Thymus (tissue), 11 donors: ENCODE measurements at regions not wholly inside any gene's neighbourhood (a gene's known extent, or its start where the extent isn't known, plus 50 kb on each side); places are given as distances from the start of the nearest gene placed in this dataset.

Experiments
- DNase-seq, 9 donors: peaks; one replicate each; pipeline ENCODE4 v3.0.0-alpha.2; 2013; ENCODE audit warnings: low spot score in 9 of 9, low read depth in 6 of 9, missing footprints in 1 of 9
- H3K27ac ChIP-seq, 2 donors: one replicate each; pipeline ENCODE4 v1.5.1; 2013; ENCODE audit warnings: control low read depth in 1 of 2, low read depth in 1 of 2, low read length in 1 of 2, mild to moderate bottlenecking in 1 of 2, moderate library complexity in 1 of 2
- H3K27me3 ChIP-seq, 2 donors: one replicate each; pipeline ENCODE4 v1.5.1; 2013; ENCODE audit warnings: low read length in 1 of 2; ENCODE audit not compliant: control insufficient read depth in 2 of 2, insufficient read depth in 1 of 2
- H3K36me3 ChIP-seq, 2 donors: one replicate each; pipeline ENCODE4 v1.5.1; 2013; ENCODE audit warnings: low read length in 1 of 2, mild to moderate bottlenecking in 1 of 2, moderate library complexity in 1 of 2; ENCODE audit not compliant: control insufficient read depth in 2 of 2, insufficient read depth in 2 of 2
- H3K4me1 ChIP-seq, 2 donors: one replicate each; pipeline ENCODE4 v1.5.1; 2013; ENCODE audit warnings: low read length in 2 of 2; ENCODE audit not compliant: control insufficient read depth in 2 of 2, insufficient read depth in 2 of 2
- H3K4me3 ChIP-seq, 2 donors: one replicate each; pipeline ENCODE4 v1.5.1; 2013; ENCODE audit warnings: low read length in 2 of 2, control low read depth in 1 of 2, mild to moderate bottlenecking in 1 of 2
- H3K9me3 ChIP-seq, 2 donors: one replicate each; pipeline ENCODE4 v1.5.1; 2013; ENCODE audit warnings: low read length in 1 of 2, mild to moderate bottlenecking in 1 of 2; ENCODE audit not compliant: control insufficient read depth in 2 of 2, insufficient read depth in 1 of 2
- WGBS: extraction: QIAGEN DNeasy Blood & Tissue Kit; methylation state at CpG from one replicate; pipeline ENCODE4 v1.1.7; 2013; 5-methylcytosine and 5-hydroxymethylcytosine counted together
- donor health status: healthy.

GRCh38 chr16:86122681-86123342 lies 223.8 kb downstream of the IRF8 start:
- DNase-seq, result no peak
- no peaks in the 10 kb centered on the region for H3K9me3 ChIP-seq
- peaks cover 0 to 16% of the 10 kb centered on the region in 2 donors for H3K27me3 ChIP-seq
- H3K36me3 ChIP-seq, result no peaks in the 10 kb centered on the region
- H3K4me1 ChIP-seq, result no peaks in the 10 kb centered on the region
- 71% methylated on average over 15 of the region's 15 CpGs for WGBS
- H3K27ac ChIP-seq, result no peak overlapping the region
- no peak overlapping the region for H3K4me3 ChIP-seq

- H3K27me3 ChIP-seq, result peaks cover 0 to 15% of the 10 kb centered on the region in 2 donors
- no peaks in the 10 kb centered on the region for H3K4me1 ChIP-seq
- H3K36me3 ChIP-seq, result no peaks in the 10 kb centered on the region
- no peak overlapping the region for H3K4me3 ChIP-seq
- no peaks in the 10 kb centered on the region for H3K9me3 ChIP-seq
- H3K27ac ChIP-seq, result no peak overlapping the region
- WGBS, result 60% methylated on average over 4 of the region's 4 CpGs
- no peak for DNase-seq
These were observed 225.4 kb downstream of the IRF8 start for GRCh38 chr16:86124321-86124720.

- DNase-seq, result no peak
- Histone ChIP-seq H3K36me3 (no peaks in the 10 kb centered on the region), H3K9me3 (no peaks in the 10 kb centered on the region), H3K4me1 (no peaks in the 10 kb centered on the region), H3K27ac (no peak overlapping the region), H3K27me3 (peaks cover 0 to 12% of the 10 kb centered on the region in 2 donors), H3K4me3 (no peak overlapping the region)
- WGBS, result 92% methylated on average over 12 of the region's 12 CpGs
These were observed 227.9 kb downstream of the IRF8 start for GRCh38 chr16:86126891-86127290.

GRCh38 chr16:86127366-86127765 lies 228.4 kb downstream of the IRF8 start:
- no peak overlapping the region for H3K27ac ChIP-seq
- H3K4me3 ChIP-seq, result no peak overlapping the region
- peaks cover 0 to 11% of the 10 kb centered on the region in 2 donors for H3K27me3 ChIP-seq
- no peak for DNase-seq
- no peaks in the 10 kb centered on the region for H3K9me3 ChIP-seq
- 86% methylated on average over 13 of the region's 13 CpGs for WGBS
- H3K4me1 ChIP-seq, result no peaks in the 10 kb centered on the region
- H3K36me3 ChIP-seq, result no peaks in the 10 kb centered on the region

- no peak overlapping the region for H3K4me3 ChIP-seq
- no peak overlapping the region for H3K27ac ChIP-seq
- WGBS, result 97% methylated on average over 9 of the region's 9 CpGs
- no peaks in the 10 kb centered on the region for H3K36me3 ChIP-seq
- no peaks in the 10 kb centered on the region for H3K9me3 ChIP-seq
- no peak for DNase-seq
- no peaks in the 10 kb centered on the region for H3K4me1 ChIP-seq
- H3K27me3 ChIP-seq, result peaks cover 0 to 4% of the 10 kb centered on the region in 2 donors
These were observed 229.3 kb downstream of the IRF8 start for GRCh38 chr16:86128246-86128645.

GRCh38 chr16:86129541-86129940 lies 230.6 kb downstream of the IRF8 start:
- no peak overlapping the region for H3K27ac ChIP-seq
- whole genome bisulfite sequencing, result 57% methylated on average over 3 of the region's 3 CpGs
- no peaks in the 10 kb centered on the region for H3K4me1 ChIP-seq
- DNase-seq, result no peak
- no peaks in the 10 kb centered on the region for H3K36me3 ChIP-seq
- no peak overlapping the region for H3K4me3 ChIP-seq
- H3K27me3 ChIP-seq, result no peaks in the 10 kb centered on the region
- no peaks in the 10 kb centered on the region for H3K9me3 ChIP-seq

GRCh38 chr16:86133377-86133776 lies 234.4 kb downstream of the IRF8 start:
- Histone ChIP-seq H3K27ac (no peak overlapping the region), H3K36me3 (no peaks in the 10 kb centered on the region), H3K27me3 (peaks cover 0 to 2% of the 10 kb centered on the region in 2 donors), H3K4me3 (no peak overlapping the region), H3K9me3 (no peaks in the 10 kb centered on the region), H3K4me1 (no peaks in the 10 kb centered on the region)
- DNase-seq, result no peak
- WGBS, result 94% methylated on average over 7 of the region's 7 CpGs

- Histone ChIP-seq H3K9me3 (no peaks in the 10 kb centered on the region), H3K27ac (no peak overlapping the region), H3K27me3 (peaks cover 0 to 2% of the 10 kb centered on the region in 2 donors), H3K4me3 (no peak overlapping the region), H3K36me3 (no peaks in the 10 kb centered on the region), H3K4me1 (no peaks in the 10 kb centered on the region)
- DNase-seq, result no peak
- WGBS, result 95% methylated on average over 9 of the region's 9 CpGs
These were observed 234.9 kb downstream of the IRF8 start for GRCh38 chr16:86133847-86134375.

- Histone ChIP-seq H3K27me3 (peaks cover 0 to 2% of the 10 kb centered on the region in 2 donors), H3K4me3 (no peak overlapping the region), H3K27ac (no peak overlapping the region), H3K4me1 (no peaks in the 10 kb centered on the region), H3K9me3 (no peaks in the 10 kb centered on the region), H3K36me3 (no peaks in the 10 kb centered on the region)
- WGBS, result 81% methylated on average over 12 of the region's 12 CpGs
- no peak for DNase-seq
These were observed 236.0 kb downstream of the IRF8 start for GRCh38 chr16:86134802-86135461.
